Right lobe of liver (tissue), 6 donors: ENCODE measurements at regions not wholly inside any gene's neighbourhood (a gene's known extent, or its start where the extent isn't known, plus 50 kb on each side); places are given as distances from the start of the nearest gene placed in this dataset.
A peak's percentile ranks its signal among the peaks of the same experiment; 100 is the strongest.

Experiments
- ATAC-seq, 4 donors: fragments of 200-7000 bp; cut with Tn5 transposase; one replicate each; pipeline ENCODE4 v1.9.1; 2020; ENCODE audit warnings: mild to moderate bottlenecking in 4 of 4, moderate library complexity in 4 of 4
- DNase-seq, 3 donors: peaks; one replicate each; pipeline ENCODE4 v3.0.0-alpha.2; 2020
- H3K27ac ChIP-seq, 3 donors: fragments of 200-600 bp; one replicate each; pipeline ENCODE4 v1.8.0; 2022
- H3K27me3 ChIP-seq, 2 donors: fragments of 200-600 bp; one replicate each; pipeline ENCODE4 v1.8.0; 2022
- H3K36me3 ChIP-seq, 4 donors: fragments of 200-600 bp; sonication (generic) in 1 of 4; one replicate each; pipeline versions ENCODE4 v1.5.1 to v1.8.0; 2017 to 2022; ENCODE audit warnings: control low read depth in 1 of 4
- H3K4me1 ChIP-seq, 4 donors: fragments of 200-600 bp; sonication (generic) in 1 of 4; one replicate each; pipeline versions ENCODE4 v1.5.1 to v1.8.0; 2017 to 2022; ENCODE audit warnings: control low read depth in 1 of 4
- H3K4me3 ChIP-seq, 3 donors: fragments of 200-600 bp; one replicate each; pipeline ENCODE4 v1.8.0; 2022
- H3K9me3 ChIP-seq, 4 donors: fragments of 200-600 bp; sonication (generic) in 1 of 4; one replicate each; pipeline versions ENCODE4 v1.5.1 to v1.8.0; 2017 to 2022; ENCODE audit warnings: control low read depth in 1 of 4
- POLR2A ChIP-seq: fragments of 450-650 bp; IDR thresholded peaks from one replicate; pipeline ENCODE4 v1.6.1; 2017; ENCODE audit warnings: antibody characterized with exemption, mild to moderate bottlenecking
- WGBS: methylation state at CpG from one replicate; pipeline ENCODE4 v1.1.6; 2018; ENCODE audit warnings: low coverage, low lambda C conversion rate; ENCODE audit not compliant: insufficient coverage; ENCODE audit errors: missing lambda C conversion rate; 5-methylcytosine and 5-hydroxymethylcytosine counted together
- intact Hi-C, 2 donors: fragments of 100-400 bp; cut with DNase I; formaldehyde crosslinking; loops; one replicate each; pipeline versions ENCODE4 v1.11.2 to v1.14.1; 2022
- TF ChIP-seq, protein P1 (sequence below), 4 donors: fragments of 200-600 bp in 3 of 4; fragments of 450-650 bp in 1 of 4; IDR thresholded peaks; one replicate each; pipeline versions ENCODE4 v1.5.1 to v1.8.0; 2016 to 2022; ENCODE audit warnings: antibody characterized with exemption in 4 of 4, mild to moderate bottlenecking in 2 of 4
- donor health status: DM: no; HTN: yes; CAD: no.
- donor health status: DM: no; HTN: no; CAD: no.
- donor health status: DM: no; HTN: no; CAD: no.
- donor health status: DM: no; HTN: yes; CAD: no.
- donor health status: DM: no; HTN: yes; CAD: no.

DNA sequence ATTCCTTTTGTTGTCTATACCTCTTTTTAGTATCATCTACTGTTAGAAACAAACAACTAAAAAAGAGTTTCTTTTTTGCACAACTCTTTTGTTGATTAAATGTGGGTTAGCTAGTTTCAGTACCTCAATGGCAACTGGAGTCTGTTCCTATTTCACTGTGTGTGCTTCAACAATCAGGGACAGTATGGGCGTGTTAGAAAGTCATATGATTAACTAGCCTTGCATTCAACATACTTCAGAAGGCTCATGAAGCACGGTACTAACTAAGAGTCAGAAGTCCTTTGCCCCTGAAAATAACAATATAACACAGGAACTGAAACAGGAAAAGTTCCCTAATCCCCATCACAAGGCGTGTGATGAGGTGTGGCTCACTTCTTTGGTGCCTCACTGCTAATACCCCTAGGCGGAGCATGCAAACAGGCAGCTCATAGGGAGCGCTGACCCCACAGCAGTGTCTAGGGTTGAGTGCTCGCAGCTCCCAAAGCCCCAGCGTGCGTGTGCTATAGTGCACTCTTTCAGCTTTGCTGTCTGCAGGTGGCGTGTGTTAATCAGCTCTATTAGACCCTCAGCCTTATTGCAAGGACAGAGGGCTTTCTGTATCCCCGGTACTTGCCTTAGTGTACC is 203.1 kb upstream of the NDST3 start:
- Histone ChIP-seq H3K4me3 (no peak overlapping the region), H3K4me1 (no peaks in the 10 kb centered on the region), H3K27ac (no peak overlapping the region), H3K36me3 (no peaks in the 10 kb centered on the region), H3K27me3 (no peaks in the 10 kb centered on the region), H3K9me3 (no peaks in the 10 kb centered on the region)
- DNase-seq (peak in 1 of 3 donors; percentile 58), ATAC-seq (peak; percentile 62 to 89 (median 74))
- TF ChIP-seq, protein P1, sequence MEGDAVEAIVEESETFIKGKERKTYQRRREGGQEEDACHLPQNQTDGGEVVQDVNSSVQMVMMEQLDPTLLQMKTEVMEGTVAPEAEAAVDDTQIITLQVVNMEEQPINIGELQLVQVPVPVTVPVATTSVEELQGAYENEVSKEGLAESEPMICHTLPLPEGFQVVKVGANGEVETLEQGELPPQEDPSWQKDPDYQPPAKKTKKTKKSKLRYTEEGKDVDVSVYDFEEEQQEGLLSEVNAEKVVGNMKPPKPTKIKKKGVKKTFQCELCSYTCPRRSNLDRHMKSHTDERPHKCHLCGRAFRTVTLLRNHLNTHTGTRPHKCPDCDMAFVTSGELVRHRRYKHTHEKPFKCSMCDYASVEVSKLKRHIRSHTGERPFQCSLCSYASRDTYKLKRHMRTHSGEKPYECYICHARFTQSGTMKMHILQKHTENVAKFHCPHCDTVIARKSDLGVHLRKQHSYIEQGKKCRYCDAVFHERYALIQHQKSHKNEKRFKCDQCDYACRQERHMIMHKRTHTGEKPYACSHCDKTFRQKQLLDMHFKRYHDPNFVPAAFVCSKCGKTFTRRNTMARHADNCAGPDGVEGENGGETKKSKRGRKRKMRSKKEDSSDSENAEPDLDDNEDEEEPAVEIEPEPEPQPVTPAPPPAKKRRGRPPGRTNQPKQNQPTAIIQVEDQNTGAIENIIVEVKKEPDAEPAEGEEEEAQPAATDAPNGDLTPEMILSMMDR (IDR thresholded peaks at IDR 0.05), result no peak
- no peak for TF ChIP-seq POLR2A
- 65% methylated on average over 2 of the region's 10 CpGs for WGBS
- intact Hi-C loops, result no loop called here

DNA sequence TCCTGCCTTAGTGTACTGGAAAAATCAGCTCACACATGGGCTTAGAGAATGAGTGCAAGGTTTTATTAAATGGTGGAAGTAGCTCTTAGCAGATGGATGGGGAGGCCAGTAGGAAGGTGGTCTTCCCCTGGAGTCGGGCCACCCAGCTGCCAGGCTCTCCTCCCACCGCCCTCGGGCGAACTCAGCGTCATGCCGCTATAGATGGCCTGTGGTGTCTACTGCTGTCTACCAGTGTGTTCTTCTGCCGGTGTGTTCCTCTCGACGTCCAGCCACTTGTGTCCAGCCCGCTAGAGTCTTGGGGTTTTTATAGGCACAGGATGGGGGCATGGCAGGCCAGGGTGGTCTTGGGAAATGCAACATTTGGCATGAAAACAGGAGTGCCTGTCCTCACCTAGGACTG is 198.7 kb upstream of the NDST3 start:
- 92% methylated on average over 7 of the region's 10 CpGs for WGBS
- H3K4me1 ChIP-seq, result no peaks in the 10 kb centered on the region
- intact Hi-C loops, result no loop called here
- no peaks in the 10 kb centered on the region for H3K36me3 ChIP-seq
- ATAC-seq (no peak), DNase-seq (no peak)
- no peaks in the 10 kb centered on the region for H3K27me3 ChIP-seq
- no peak for TF ChIP-seq POLR2A
- TF ChIP-seq, protein P1 (IDR thresholded peaks at IDR 0.05), result no peak
- no peak overlapping the region for H3K27ac ChIP-seq
- no peaks in the 10 kb centered on the region for H3K9me3 ChIP-seq
- no peak overlapping the region for H3K4me3 ChIP-seq

DNA sequence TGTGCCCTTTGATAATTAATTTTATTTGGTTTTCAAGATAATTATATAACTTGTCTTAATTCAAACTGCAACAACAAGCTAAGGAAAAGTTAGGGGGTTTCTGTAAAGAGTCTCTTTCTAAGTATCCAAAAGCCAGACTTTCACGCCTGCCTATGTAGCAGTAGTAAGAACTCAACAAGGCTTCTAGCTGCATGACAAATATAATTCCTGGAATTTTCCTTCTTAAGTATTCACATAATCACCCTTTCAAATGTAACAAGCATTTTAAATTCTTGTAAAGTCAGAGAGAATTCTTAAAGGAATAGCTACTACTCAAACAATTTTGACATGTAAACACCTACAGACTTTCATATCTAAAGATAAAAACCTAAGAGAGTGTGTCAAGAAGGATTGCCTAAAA is 189.7 kb upstream of the NDST3 start:
- DNase-seq, result no peak
- intact Hi-C loops, result no loop called here
- no peak for TF ChIP-seq POLR2A
- TF ChIP-seq, protein P1 (IDR thresholded peaks at IDR 0.05), result no peak
- no peak overlapping the region for H3K4me3 ChIP-seq
- H3K36me3 ChIP-seq, result no peaks in the 10 kb centered on the region
- no peaks in the 10 kb centered on the region for H3K4me1 ChIP-seq
- no peaks in the 10 kb centered on the region for H3K9me3 ChIP-seq
- ATAC-seq, result no peak
- 69% methylated on average over 1 of the region's 1 CpG for WGBS
- no peaks in the 10 kb centered on the region for H3K27me3 ChIP-seq
- H3K27ac ChIP-seq, result no peak overlapping the region

DNA sequence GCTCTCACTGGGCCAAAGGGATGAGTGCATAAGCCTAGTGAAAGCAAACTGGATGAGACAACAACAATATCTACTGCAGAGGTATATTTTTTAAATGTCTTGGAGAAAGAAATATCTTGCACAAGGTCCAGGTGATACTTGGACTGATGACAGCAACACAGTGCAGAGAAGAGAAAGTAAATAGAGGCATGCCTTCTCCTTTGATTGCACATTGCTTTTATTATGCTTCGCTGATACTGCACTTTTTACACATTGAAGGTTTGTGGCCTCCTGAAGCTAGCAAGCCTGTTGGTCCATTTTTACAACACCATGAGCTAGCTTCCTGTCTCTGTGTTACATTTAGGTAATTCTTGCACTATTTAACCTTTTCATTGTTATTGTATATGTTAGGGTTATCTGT is 189.0 kb upstream of the NDST3 start:
- Histone ChIP-seq H3K27me3 (no peaks in the 10 kb centered on the region), H3K36me3 (no peaks in the 10 kb centered on the region), H3K4me3 (no peak overlapping the region), H3K9me3 (no peaks in the 10 kb centered on the region), H3K27ac (no peak overlapping the region), H3K4me1 (no peaks in the 10 kb centered on the region)
- no peak for DNase-seq
- TF ChIP-seq, protein P1 (IDR thresholded peaks at IDR 0.05), result no peak
- TF ChIP-seq POLR2A, result no peak
- ATAC-seq, result no peak
- intact Hi-C loops, result no loop called here
- 58% methylated on average over 1 of the region's 1 CpG for WGBS

DNA sequence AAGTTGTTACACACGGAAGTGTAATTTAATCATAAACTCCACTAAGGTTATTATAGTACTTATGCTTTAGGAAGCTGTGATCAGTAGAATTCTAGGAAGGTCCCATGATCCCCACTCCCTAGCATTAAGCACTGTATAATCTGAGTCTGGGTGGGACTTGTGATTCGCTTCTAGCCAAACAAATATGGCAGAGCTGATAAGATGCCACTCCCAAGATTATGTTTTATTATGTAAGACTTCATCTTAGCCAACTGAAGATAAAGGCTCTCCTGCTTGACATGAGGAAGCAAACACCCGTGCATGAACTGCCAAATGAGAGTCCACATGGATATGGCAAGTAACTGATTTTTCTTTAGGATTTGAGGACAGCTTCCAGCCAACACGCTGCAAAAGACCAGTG is 186.4 kb upstream of the NDST3 start:
- DNase-seq, result no peak
- no peak overlapping the region for H3K4me3 ChIP-seq
- no peak overlapping the region for H3K27ac ChIP-seq
- no peaks in the 10 kb centered on the region for H3K4me1 ChIP-seq
- H3K27me3 ChIP-seq, result no peaks in the 10 kb centered on the region
- H3K9me3 ChIP-seq, result no peaks in the 10 kb centered on the region
- intact Hi-C loops, result no loop called here
- TF ChIP-seq POLR2A, result no peak
- TF ChIP-seq, protein P1 (IDR thresholded peaks at IDR 0.05), result no peak
- ATAC-seq, result no peak
- no peaks in the 10 kb centered on the region for H3K36me3 ChIP-seq
- WGBS, result 63% methylated on average over 3 of the region's 4 CpGs
